OCI-M1 (cell line): ENCODE measurements at regions not wholly inside any gene's neighbourhood (a gene's known extent, or its start where the extent isn't known, plus 50 kb on each side); places are given as distances from the start of the nearest gene placed in this dataset.
"Not testable (repeated sequence)": the region's sequence is repeated elsewhere in the genome, so short reads cannot be mapped to it uniquely, and the experiment has no call there.

Experiments used
- DNase-seq: peaks from one replicate; lab custom pipeline; 2025; lab: John Stamatoyannopoulos, UW

- not testable (repeated sequence) for DNase-seq
Observed at GRCh38 chr14:83091991-83092956, 1558.6 kb upstream of the SEL1L start.

- no peak for DNase-seq
Observed at GRCh38 chr14:83096092-83096491, 1562.4 kb upstream of the SEL1L start.

GRCh38 chr14:83101846-83102245, 1568.2 kb upstream of the SEL1L start:
- no peak for DNase-seq

GRCh38 chr14:83118029-83118428, 1584.4 kb upstream of the SEL1L start:
- DNase-seq = no peak

GRCh38 chr14:83120187-83120586, 1586.5 kb upstream of the SEL1L start:
- no peak for DNase-seq

GRCh38 chr14:83126076-83126475, 1592.4 kb upstream of the SEL1L start:
- DNase-seq = no peak

GRCh38 chr14:83128783-83129182, 1595.1 kb upstream of the SEL1L start:
- no peak for DNase-seq

GRCh38 chr14:83129496-83129895, 1595.8 kb upstream of the SEL1L start:
- no peak for DNase-seq

GRCh38 chr14:83133981-83134645, 1600.5 kb upstream of the SEL1L start:
- no peak for DNase-seq

GRCh38 chr14:83140756-83141155, 1607.1 kb upstream of the SEL1L start:
- no peak for DNase-seq

GRCh38 chr14:83147006-83147405, 1613.4 kb upstream of the SEL1L start:
- DNase-seq = no peak

GRCh38 chr14:83151571-83151970, 1617.9 kb upstream of the SEL1L start:
- DNase-seq = no peak

GRCh38 chr14:83153081-83153480, 1619.4 kb upstream of the SEL1L start:
- no peak for DNase-seq

GRCh38 chr14:83162361-83162929, 1628.8 kb upstream of the SEL1L start:
- DNase-seq = no peak

- no peak for DNase-seq
Observed at GRCh38 chr14:83163016-83163415, 1629.4 kb upstream of the SEL1L start.

GRCh38 chr14:83164016-83164415, 1630.4 kb upstream of the SEL1L start:
- DNase-seq = no peak

GRCh38 chr14:83164591-83164990, 1630.9 kb upstream of the SEL1L start:
- no peak for DNase-seq

- no peak for DNase-seq
Observed at GRCh38 chr14:83170165-83170564, 1636.5 kb upstream of the SEL1L start.

- no peak for DNase-seq
Observed at GRCh38 chr14:83171761-83172160, 1638.1 kb upstream of the SEL1L start.

- DNase-seq = no peak
Observed at GRCh38 chr14:83172363-83172762, 1638.7 kb upstream of the SEL1L start.

- DNase-seq = no peak
Observed at GRCh38 chr14:83173687-83174086, 1640.0 kb upstream of the SEL1L start.

GRCh38 chr14:83184531-83184930, 1650.9 kb upstream of the SEL1L start:
- no peak for DNase-seq

- not testable (repeated sequence) for DNase-seq
Observed at GRCh38 chr14:83188311-83188710, 1654.7 kb upstream of the SEL1L start.
